AG04450 (cell line): ENCODE measurements at regions not wholly inside any gene's neighbourhood (a gene's known extent, or its start where the extent isn't known, plus 50 kb on each side); places are given as distances from the start of the nearest gene placed in this dataset.
A peak's percentile ranks its signal among the peaks of the same experiment; 100 is the strongest.

Source experiments
- CTCF ChIA-PET: fragments of 300-600, 350-600 bp; formaldehyde crosslinking; extraction: SDS; loops from one replicate; lab custom pipeline; 2022; ENCODE audit warnings: antibody characterized with exemption, inconsistent platforms; lab: Charles Lee
- POLR2A ChIA-PET: fragments of 350-600 bp; formaldehyde crosslinking; extraction: SDS; loops from one replicate; lab custom pipeline; 2021; ENCODE audit warnings: antibody characterized with exemption, inconsistent platforms; lab: Yijun Ruan, JAX
- DNase-seq: peaks from one replicate; pipeline ENCODE4 v3.0.0-alpha.2; 2011; ENCODE audit warnings: low read depth, low spot score
- H3K27ac ChIP-seq: one replicate; pipeline ENCODE4 v1.5.1; 2012; ENCODE audit warnings: low read depth, low read length, control low read depth
- H3K27me3 ChIP-seq: one replicate; pipeline ENCODE4 v1.6.0; 2012; ENCODE audit warnings: low read length; ENCODE audit not compliant: control insufficient read depth, insufficient read depth
- H3K4me3 ChIP-seq: 2 replicates; pipeline ENCODE4 v1.5.1; 2011; ENCODE audit warnings: mild to moderate bottlenecking, low read depth, low read length, control low read depth
- H3K9me3 ChIP-seq: 2 replicates; pipeline ENCODE4 v1.5.1; 2012; ENCODE audit warnings: low read length; ENCODE audit not compliant: control insufficient read depth, insufficient read depth
- CTCF ChIP-seq: IDR thresholded peaks from 2 replicates; pipeline ENCODE4 v1.5.1; 2011; ENCODE audit warnings: low read depth, low read length, control low read depth, inconsistent platforms

GRCh38 chr2:40548521-40548920 lies 96.6 kb upstream of the SLC8A1 start:
- no peak for TF ChIP-seq CTCF
- H3K27ac ChIP-seq, result no peak overlapping the region
- ChIA-PET POLR2A (no interaction called here), CTCF (no interaction called here)
- H3K27me3 ChIP-seq, result no peaks in the 10 kb centered on the region
- no peak overlapping the region for H3K4me3 ChIP-seq
- DNase-seq, result no peak
- H3K9me3 ChIP-seq, result no peaks in the 10 kb centered on the region

- no peak overlapping the region for H3K27ac ChIP-seq
- CTCF ChIA-PET, result no interaction called here
- H3K4me3 ChIP-seq, result no peak overlapping the region
- DNase-seq, result no peak
- POLR2A ChIA-PET, result no interaction called here
- TF ChIP-seq CTCF, result no peak
- no peaks in the 10 kb centered on the region for H3K27me3 ChIP-seq
- H3K9me3 ChIP-seq, result no peaks in the 10 kb centered on the region
Observed at GRCh38 chr2:40550085-40550484, 98.2 kb upstream of the SLC8A1 start.

- TF ChIP-seq CTCF, result no peak
- no peak overlapping the region for H3K27ac ChIP-seq
- POLR2A ChIA-PET, result no interaction called here
- H3K4me3 ChIP-seq, result no peak overlapping the region
- no peaks in the 10 kb centered on the region for H3K27me3 ChIP-seq
- DNase-seq, result no peak
- H3K9me3 ChIP-seq, result no peaks in the 10 kb centered on the region
- CTCF ChIA-PET, result interaction anchor here (0.6 kb wide), 1 partner anchor 63 kb away, joined by 4 read pairs; no protein-coding TSS in a partner anchor
Observed at GRCh38 chr2:40551081-40551480, 99.2 kb upstream of the SLC8A1 start.

GRCh38 chr2:40554665-40555294 lies 102.9 kb upstream of the SLC8A1 start:
- no peak overlapping the region for H3K4me3 ChIP-seq
- peak; percentile 74 for TF ChIP-seq CTCF
- DNase-seq, result no peak
- H3K9me3 ChIP-seq, result no peaks in the 10 kb centered on the region
- ChIA-PET CTCF (interaction anchor here (0.6 to 2.1 kb wide), 35 partner anchors 9 to 644 kb away, joined by 3 to 14 read pairs (median 3); no protein-coding TSS in a partner anchor), POLR2A (no interaction called here)
- H3K27ac ChIP-seq, result no peak overlapping the region
- no peaks in the 10 kb centered on the region for H3K27me3 ChIP-seq

- ChIA-PET CTCF (interaction anchor here (0.6 to 2.1 kb wide), 4 partner anchors 68 to 643 kb away, joined by 3 to 14 read pairs (median 6); no protein-coding TSS in a partner anchor), POLR2A (no interaction called here)
- DNase-seq, result no peak
- Histone ChIP-seq H3K27ac (no peak overlapping the region), H3K27me3 (no peaks in the 10 kb centered on the region), H3K9me3 (no peaks in the 10 kb centered on the region), H3K4me3 (no peak overlapping the region)
- no peak for TF ChIP-seq CTCF
Observed at GRCh38 chr2:40556293-40556692, 104.4 kb upstream of the SLC8A1 start.
